OCI-LY7 (cell line): ENCODE measurements at regions not wholly inside any gene's neighbourhood (a gene's known extent, or its start where the extent isn't known, plus 50 kb on each side); places are given as distances from the start of the nearest gene placed in this dataset.

ENCODE experiments used
- BruUV-seq: library from RNA; stranded (reverse); fragments of 400-500 nt; replicated peaks from 2 replicates; lab custom pipeline; 2021; lab: Mats Ljungman, UMichigan
- CTCF ChIA-PET: fragments of 300-600 bp; sonication (Branson Sonifier 250); formaldehyde crosslinking; loops from one replicate; lab custom pipeline; 2022; ENCODE audit warnings: antibody characterized with exemption; ENCODE audit not compliant: unreplicated experiment; lab: Charles Lee
- POLR2A ChIA-PET: fragments of 300-600 bp; sonication (Branson Sonifier 250); formaldehyde crosslinking; loops from one replicate; lab custom pipeline; 2022; ENCODE audit warnings: antibody characterized with exemption; lab: Charles Lee
- DNase-seq: peaks from one replicate; pipeline ENCODE4 v3.0.0-alpha.2; 2015; ENCODE audit warnings: low spot score
- H2AFZ ChIP-seq: fragments of 200-600 bp; sonication (generic), shearing (Covaris generic); 2 replicates; pipeline ENCODE4 v1.6.1; 2014; ENCODE audit warnings: mild to moderate bottlenecking, antibody characterized with exemption, low read length, moderate library complexity
- H3K27ac ChIP-seq: fragments of 200-600 bp; sonication (generic); 2 replicates; pipeline ENCODE4 v1.5.1; 2014; ENCODE audit warnings: mixed run types, low read depth, mild to moderate bottlenecking, moderate library complexity, low read length, inconsistent platforms; ENCODE audit not compliant: poor library complexity, severe bottlenecking
- H3K36me3 ChIP-seq: fragments of 200-600 bp; sonication (generic); 2 replicates; pipeline ENCODE4 v1.6.1; 2014; ENCODE audit warnings: mild to moderate bottlenecking, antibody characterized with exemption, low read length, moderate library complexity, mixed read lengths; ENCODE audit not compliant: insufficient read depth
- H3K4me1 ChIP-seq: fragments of 200-600 bp; sonication (generic); 2 replicates; pipeline ENCODE4 v1.5.1; 2014; ENCODE audit warnings: mild to moderate bottlenecking, low read length; ENCODE audit not compliant: insufficient read depth, poor library complexity, severe bottlenecking
- H3K4me2 ChIP-seq: fragments of 200-600 bp; sonication (generic); 2 replicates; pipeline ENCODE4 v1.6.1; 2014; ENCODE audit warnings: mild to moderate bottlenecking, low read length
- H3K4me3 ChIP-seq: fragments of 200-600 bp; sonication (generic); 2 replicates; pipeline ENCODE4 v1.5.1; 2014; ENCODE audit warnings: mild to moderate bottlenecking, low read depth, low read length; ENCODE audit not compliant: poor library complexity, severe bottlenecking
- H3K79me2 ChIP-seq: fragments of 200-600 bp; sonication (generic); 2 replicates; pipeline ENCODE4 v1.6.1; 2016; ENCODE audit warnings: low read depth, mild to moderate bottlenecking, low read length, moderate library complexity, mixed read lengths; ENCODE audit not compliant: insufficient read depth
- H3K9me2 ChIP-seq: fragments of 200-600 bp; sonication (generic); 2 replicates; pipeline ENCODE4 v1.6.1; 2016; ENCODE audit warnings: mild to moderate bottlenecking, low read length, mixed read lengths; ENCODE audit not compliant: insufficient read depth
- H3K9me3 ChIP-seq: fragments of 200-600 bp; sonication (generic); 2 replicates; pipeline ENCODE4 v1.6.1; 2014; ENCODE audit warnings: mild to moderate bottlenecking, mixed run types, low read length, mixed read lengths
- H4K20me1 ChIP-seq: fragments of 200-600 bp; sonication (generic); 2 replicates; pipeline ENCODE4 v1.6.1; 2014; ENCODE audit warnings: mild to moderate bottlenecking, antibody characterized with exemption, low read length, moderate library complexity, mixed read lengths; ENCODE audit not compliant: insufficient read depth
- EZH2phosphoT487 ChIP-seq: fragments of 200-600 bp; sonication (generic); IDR thresholded peaks from 2 replicates; pipeline ENCODE4 v1.6.1; 2018; ENCODE audit warnings: low read depth, borderline replicate concordance, mild to moderate bottlenecking, mixed run types, antibody characterized with exemption, low read length, moderate library complexity, mixed read lengths
- intact Hi-C: fragments of 100-400 bp; cut with micrococcal nuclease; formaldehyde crosslinking; loops from one replicate; pipeline ENCODE4 v1.10.0; 2022; ENCODE audit not compliant: unreplicated experiment
- TF ChIP-seq, protein P1 (sequence below): fragments of 200-600 bp; sonication (generic); conservative IDR thresholded peaks from 2 replicates; pipeline ENCODE4 v1.5.1; 2014; ENCODE audit warnings: mild to moderate bottlenecking, antibody characterized with exemption, low read length, moderate library complexity, mixed read lengths

DNA sequence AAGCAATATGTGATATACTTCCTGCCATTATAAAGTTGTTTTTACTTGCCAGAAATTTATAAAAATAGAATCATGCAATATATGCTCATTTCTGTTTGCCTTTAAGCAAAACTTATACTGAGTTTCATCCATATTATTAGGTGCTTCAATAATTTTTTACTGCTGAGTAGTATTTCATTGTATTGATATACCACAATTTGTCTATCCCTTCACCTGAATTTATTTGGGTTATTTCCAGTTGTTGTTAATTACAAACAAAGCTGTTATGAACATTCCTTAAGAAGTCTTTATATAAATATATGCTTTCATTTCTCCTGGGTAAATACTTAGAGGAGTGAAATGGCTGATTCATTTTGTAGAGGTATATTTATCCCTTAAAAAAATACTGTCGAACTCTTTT, 864.1 kb downstream of the HACE1 start:
- no peaks in the 10 kb centered on the region for H3K79me2 ChIP-seq
- H3K9me3 ChIP-seq = no peaks in the 10 kb centered on the region
- ChIA-PET CTCF (no interaction called here), POLR2A (no interaction called here)
- H4K20me1 ChIP-seq = no peaks in the 10 kb centered on the region
- no peak overlapping the region for H3K27ac ChIP-seq
- no peak for TF ChIP-seq EZH2phosphoT487
- TF ChIP-seq, protein P1, sequence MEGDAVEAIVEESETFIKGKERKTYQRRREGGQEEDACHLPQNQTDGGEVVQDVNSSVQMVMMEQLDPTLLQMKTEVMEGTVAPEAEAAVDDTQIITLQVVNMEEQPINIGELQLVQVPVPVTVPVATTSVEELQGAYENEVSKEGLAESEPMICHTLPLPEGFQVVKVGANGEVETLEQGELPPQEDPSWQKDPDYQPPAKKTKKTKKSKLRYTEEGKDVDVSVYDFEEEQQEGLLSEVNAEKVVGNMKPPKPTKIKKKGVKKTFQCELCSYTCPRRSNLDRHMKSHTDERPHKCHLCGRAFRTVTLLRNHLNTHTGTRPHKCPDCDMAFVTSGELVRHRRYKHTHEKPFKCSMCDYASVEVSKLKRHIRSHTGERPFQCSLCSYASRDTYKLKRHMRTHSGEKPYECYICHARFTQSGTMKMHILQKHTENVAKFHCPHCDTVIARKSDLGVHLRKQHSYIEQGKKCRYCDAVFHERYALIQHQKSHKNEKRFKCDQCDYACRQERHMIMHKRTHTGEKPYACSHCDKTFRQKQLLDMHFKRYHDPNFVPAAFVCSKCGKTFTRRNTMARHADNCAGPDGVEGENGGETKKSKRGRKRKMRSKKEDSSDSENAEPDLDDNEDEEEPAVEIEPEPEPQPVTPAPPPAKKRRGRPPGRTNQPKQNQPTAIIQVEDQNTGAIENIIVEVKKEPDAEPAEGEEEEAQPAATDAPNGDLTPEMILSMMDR = no peak
- intact Hi-C loops = no loop called here
- no TSS peak for BruUV-seq
- no peaks in the 10 kb centered on the region for H3K36me3 ChIP-seq
- H3K9me2 ChIP-seq = no peaks in the 10 kb centered on the region
- H3K4me3 ChIP-seq = no peak overlapping the region
- H2AFZ ChIP-seq = no peak overlapping the region
- no peak overlapping the region for H3K4me2 ChIP-seq
- DNase-seq = no peak
- no peaks in the 10 kb centered on the region for H3K4me1 ChIP-seq

DNA sequence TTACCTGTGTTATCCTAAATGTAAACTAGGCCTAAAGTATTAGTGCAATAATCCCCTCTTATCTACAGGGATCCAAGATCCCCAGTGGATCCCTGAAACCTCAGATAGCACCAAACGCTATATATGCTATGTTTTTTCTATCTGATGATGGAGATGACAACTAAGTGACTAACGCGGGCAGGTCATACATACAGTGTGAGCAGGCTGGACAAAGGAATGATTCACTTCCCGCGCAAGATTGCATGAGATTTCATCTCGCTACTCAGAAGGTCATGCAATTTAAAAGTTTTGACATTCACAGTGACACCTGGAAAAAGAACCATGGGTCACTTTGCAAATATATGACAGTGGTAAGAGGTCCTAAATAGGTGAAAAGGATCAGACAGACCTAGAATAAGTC, 875.9 kb downstream of the HACE1 start:
- no peak overlapping the region for H2AFZ ChIP-seq
- BruUV-seq = no TSS peak
- no peaks in the 10 kb centered on the region for H3K36me3 ChIP-seq
- ChIA-PET CTCF (no interaction called here), POLR2A (no interaction called here)
- no peaks in the 10 kb centered on the region for H3K4me1 ChIP-seq
- no peaks in the 10 kb centered on the region for H3K79me2 ChIP-seq
- no peak for TF ChIP-seq EZH2phosphoT487
- TF ChIP-seq, protein P1 = no peak
- H3K27ac ChIP-seq = no peak overlapping the region
- no peak overlapping the region for H3K4me2 ChIP-seq
- no peak for DNase-seq
- H4K20me1 ChIP-seq = no peaks in the 10 kb centered on the region
- intact Hi-C loops = no loop called here
- H3K4me3 ChIP-seq = no peak overlapping the region
- H3K9me2 ChIP-seq = no peaks in the 10 kb centered on the region
- no peaks in the 10 kb centered on the region for H3K9me3 ChIP-seq

DNA sequence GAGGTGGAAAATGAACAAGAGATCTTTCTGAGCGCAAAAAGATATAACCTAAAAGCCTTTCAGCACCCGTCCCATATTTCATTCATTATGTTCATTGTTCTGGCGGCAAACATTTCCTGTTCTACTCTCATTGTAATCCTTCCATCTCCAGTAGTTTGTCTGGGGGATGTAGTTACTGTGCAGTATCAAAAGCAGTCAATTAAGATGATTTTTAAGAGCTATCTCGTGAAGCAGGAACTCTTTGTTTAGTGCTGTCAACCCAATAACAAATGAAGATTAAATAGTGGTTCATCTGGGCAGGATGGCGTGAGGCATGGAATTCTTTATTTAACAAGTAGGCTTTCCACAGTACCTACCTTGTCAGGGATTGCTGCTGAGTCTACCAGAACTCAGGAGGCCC, 876.7 kb downstream of the HACE1 start:
- no peaks in the 10 kb centered on the region for H3K36me3 ChIP-seq
- H3K4me3 ChIP-seq = no peak overlapping the region
- no peaks in the 10 kb centered on the region for H3K9me3 ChIP-seq
- TF ChIP-seq, protein P1 = no peak
- no peak for TF ChIP-seq EZH2phosphoT487
- POLR2A ChIA-PET = interaction anchor here (0.5 kb wide), 1 partner anchor 982 kb away, joined by 3 read pairs; no protein-coding TSS in a partner anchor
- no peaks in the 10 kb centered on the region for H3K4me1 ChIP-seq
- H3K79me2 ChIP-seq = no peaks in the 10 kb centered on the region
- intact Hi-C loops = no loop called here
- no peak overlapping the region for H2AFZ ChIP-seq
- CTCF ChIA-PET = no interaction called here
- no peaks in the 10 kb centered on the region for H3K9me2 ChIP-seq
- BruUV-seq = no TSS peak
- H3K4me2 ChIP-seq = no peak overlapping the region
- no peak overlapping the region for H3K27ac ChIP-seq
- DNase-seq = no peak
- no peaks in the 10 kb centered on the region for H4K20me1 ChIP-seq
